A549 (cell line): ENCODE measurements at regions not wholly inside any gene's neighbourhood (a gene's known extent, or its start where the extent isn't known, plus 50 kb on each side); places are given as distances from the start of the nearest gene placed in this dataset.

Experiments
- ATAC-seq, 2 experiments: fragments of 200-7000 bp in 1 of 2; fragments of >200 bp in 1 of 2; cut with Nextera tagmentation in 1 of 2; cut with Tn5 transposase in 1 of 2; 3 replicates each; pipeline versions ENCODE4 v1.8.0 to v1.9.1; 2018 to 2020; ENCODE audit warnings: mild to moderate bottlenecking in 1 of 2, moderate library complexity in 1 of 2
- CTCF ChIA-PET: fragments of 300-600 bp; sonication (Branson Sonifier 250); formaldehyde crosslinking; extraction: SDS; loops from one replicate; lab custom pipeline; 2021; ENCODE audit warnings: antibody characterized with exemption, inconsistent platforms; lab: Yijun Ruan, JAX
- POLR2A ChIA-PET: fragments of 350-600 bp; formaldehyde crosslinking; extraction: SDS; loops from one replicate; lab custom pipeline; 2021; ENCODE audit warnings: antibody characterized with exemption, inconsistent platforms; lab: Yijun Ruan, JAX
- DNase-seq, 2 experiments: peaks; one replicate each; pipeline versions ENCODE4 v3.0.0 to v3.0.0-alpha.2; 2011 to 2016; ENCODE audit warnings: low read depth in 1 of 2, low spot score in 1 of 2
- FAIRE-seq: peaks from 2 replicates; lab custom pipeline; 2011; peaks lifted over from hg19 to GRCh38; lab: Jason Lieb, UNC
- H3K27ac ChIP-seq, 2 experiments: fragments of >200 bp; sonication (Bioruptor Twin); formaldehyde crosslinking; 3 replicates each; pipeline ENCODE4 v1.5.1; 2016 to 2017
- H3K4me1 ChIP-seq: fragments of >200 bp; sonication (Bioruptor Twin); formaldehyde crosslinking; 3 replicates; pipeline ENCODE4 v1.6.1; 2016
- H3K4me2 ChIP-seq: fragments of >200 bp; sonication (Bioruptor Twin); formaldehyde crosslinking; 3 replicates; pipeline ENCODE4 v1.6.1; 2016
- H3K4me3 ChIP-seq: fragments of >200 bp; sonication (Bioruptor Twin); formaldehyde crosslinking; 3 replicates; pipeline ENCODE4 v1.5.1; 2016
- H3K9me3 ChIP-seq: fragments of >200 bp; sonication (Bioruptor Twin); formaldehyde crosslinking; 3 replicates; pipeline ENCODE4 v1.6.1; 2016
- ATOH8 ChIP-seq: fragments of 250-450 bp; sonication (Bioruptor Pico); IDR thresholded peaks from 2 replicates; pipeline ENCODE4 v1.5.0; 2020; ENCODE audit warnings: low read depth, mild to moderate bottlenecking, moderate library complexity
- BHLHE40 ChIP-seq: IDR thresholded peaks from 2 replicates; pipeline ENCODE4 v1.6.1; 2012; ENCODE audit warnings: low read depth, low read length, inconsistent platforms
- CBX8 ChIP-seq: fragments of 200-600 bp; sonication (generic); IDR thresholded peaks from 2 replicates; pipeline ENCODE4 v1.6.1; 2016
- CHD2 ChIP-seq: fragments of 150-350 bp; IDR thresholded peaks from 2 replicates; pipeline ENCODE4 v1.6.1; 2014; ENCODE audit warnings: low read length; ENCODE audit not compliant: partially characterized antibody
- CTCF ChIP-seq: fragments of >200 bp; sonication (Bioruptor Twin); formaldehyde crosslinking; IDR thresholded peaks from 3 replicates; pipeline ENCODE4 v1.5.1; 2016
- ELK1 ChIP-seq: fragments of 150-350 bp; IDR thresholded peaks from 2 replicates; pipeline ENCODE4 v1.6.1; 2014; ENCODE audit warnings: low read depth, mild to moderate bottlenecking, low read length
- EP300 ChIP-seq, 2 experiments: fragments of >200 bp; sonication (Bioruptor Twin); formaldehyde crosslinking; IDR thresholded peaks; 2 replicates in 1 of 2; 3 replicates in 1 of 2; pipeline ENCODE4 v1.6.1; 2016 to 2017
- ESRRA ChIP-seq: fragments of 150-350 bp; IDR thresholded peaks from 2 replicates; pipeline ENCODE4 v1.6.1; 2014; ENCODE audit warnings: mild to moderate bottlenecking, low read length, borderline replicate concordance
- FOSL2 ChIP-seq, 2 experiments: fragments of 450-650 bp in 1 of 2; fragments of >200 bp in 1 of 2; sonication (Bioruptor Twin) in 1 of 2; formaldehyde crosslinking; IDR thresholded peaks; 2 replicates each; pipeline versions ENCODE4 v1.5.0 to v1.6.1; 2016 to 2020; ENCODE audit warnings: mild to moderate bottlenecking in 1 of 2, moderate library complexity in 1 of 2
- FOXS1 ChIP-seq: fragments of 250-450 bp; sonication (Bioruptor Pico); IDR thresholded peaks from 2 replicates; pipeline ENCODE4 v1.5.0; 2020; ENCODE audit warnings: mild to moderate bottlenecking, moderate library complexity
- GATA3 ChIP-seq: IDR thresholded peaks from 2 replicates; pipeline ENCODE4 v1.6.1; 2012; ENCODE audit warnings: borderline replicate concordance
- HDAC2 ChIP-seq: fragments of 200-600 bp; sonication (generic); IDR thresholded peaks from 2 replicates; pipeline ENCODE4 v1.6.1; 2016
- HEYL ChIP-seq: fragments of 250-450 bp; sonication (Bioruptor Pico); IDR thresholded peaks from 2 replicates; pipeline ENCODE4 v1.8.0; 2021; ENCODE audit warnings: mild to moderate bottlenecking, moderate library complexity
- HOXA7 ChIP-seq: fragments of 250-450 bp; sonication (Bioruptor Pico); IDR thresholded peaks from 2 replicates; pipeline ENCODE4 v1.5.0; 2020; ENCODE audit warnings: mild to moderate bottlenecking, moderate library complexity
- MAFK ChIP-seq: fragments of 450-650 bp; IDR thresholded peaks from 2 replicates; pipeline ENCODE4 v1.6.1; 2014; ENCODE audit not compliant: partially characterized antibody
- MAX ChIP-seq: IDR thresholded peaks from 2 replicates; pipeline ENCODE4 v1.6.1; 2012
- MAZ ChIP-seq: fragments of 150-350 bp; IDR thresholded peaks from 2 replicates; pipeline ENCODE4 v1.6.1; 2014; ENCODE audit warnings: antibody characterized with exemption, low read depth, low read length, borderline replicate concordance
- NPAS2 ChIP-seq: fragments of 250-450 bp; sonication (Bioruptor Pico); IDR thresholded peaks from 2 replicates; pipeline ENCODE4 v1.8.0; 2022; ENCODE audit warnings: mild to moderate bottlenecking, moderate library complexity, borderline replicate concordance
- PBX3 ChIP-seq: IDR thresholded peaks from 2 replicates; pipeline ENCODE4 v1.6.1; 2012
- PHF8 ChIP-seq: fragments of 200-600 bp; sonication (generic); IDR thresholded peaks from 2 replicates; pipeline ENCODE4 v1.6.1; 2016; ENCODE audit warnings: low read depth, mild to moderate bottlenecking, antibody characterized with exemption, moderate library complexity, borderline replicate concordance
- RAD21 ChIP-seq, 2 experiments: fragments of >200 bp in 1 of 2; sonication (Bioruptor Twin) in 1 of 2; formaldehyde crosslinking in 1 of 2; IDR thresholded peaks in 1 of 2; conservative IDR thresholded peaks in 1 of 2; 2 replicates in 1 of 2; 3 replicates in 1 of 2; pipeline ENCODE4 v1.6.1; 2012 to 2018; ENCODE audit warnings: inconsistent platforms in 1 of 2
- RARB ChIP-seq: fragments of 250-450 bp; sonication (Bioruptor Pico); IDR thresholded peaks from 2 replicates; pipeline ENCODE4 v1.8.0; 2021; ENCODE audit warnings: mild to moderate bottlenecking, moderate library complexity
- RFX5 ChIP-seq: fragments of 450-650 bp; IDR thresholded peaks from 2 replicates; pipeline ENCODE4 v1.7.1; 2014; ENCODE audit warnings: antibody characterized with exemption, mild to moderate bottlenecking, moderate library complexity
- RNF2 ChIP-seq: fragments of 200-600 bp; sonication (generic); IDR thresholded peaks from 2 replicates; pipeline ENCODE4 v1.6.1; 2016; ENCODE audit warnings: low read depth, mild to moderate bottlenecking, antibody characterized with exemption, moderate library complexity, borderline replicate concordance
- SMC3 ChIP-seq: fragments of >200 bp; sonication (Bioruptor Twin); formaldehyde crosslinking; IDR thresholded peaks from 3 replicates; pipeline ENCODE4 v1.6.1; 2018; ENCODE audit warnings: inconsistent platforms
- TFCP2L1 ChIP-seq: fragments of 250-450 bp; sonication (Bioruptor Pico); IDR thresholded peaks from 2 replicates; pipeline ENCODE4 v1.5.0; 2021; ENCODE audit warnings: mild to moderate bottlenecking
- ZFP36 ChIP-seq: fragments of 450-650 bp; IDR thresholded peaks from 2 replicates; pipeline ENCODE4 v1.6.1; 2014; ENCODE audit warnings: borderline replicate concordance; ENCODE audit not compliant: partially characterized antibody
- whole genome bisulfite sequencing: methylation state at CpG from one replicate; pipeline ENCODE4 v1.1.6; 2017; ENCODE audit errors: missing lambda C conversion rate; 5-methylcytosine and 5-hydroxymethylcytosine counted together

GRCh38 chrX:102860235-102860634 is 76.8 kb upstream of the RAB40AL start:
- no peak overlapping the region for H3K4me2 ChIP-seq
- no peak overlapping the region for H3K27ac ChIP-seq
- no peak for ATAC-seq
- no peak for TF ChIP-seq ATOH8 (CRISPR knock-in tag)
- no peak for TF ChIP-seq ELK1
- TF ChIP-seq NPAS2, result no peak
- no peak for TF ChIP-seq RARB (CRISPR knock-in tag)
- TF ChIP-seq CHD2, result no peak
- no peak for TF ChIP-seq HEYL (CRISPR knock-in tag)
- no peak for TF ChIP-seq MAZ
- no peak for TF ChIP-seq HDAC2
- TF ChIP-seq MAX, result no peak
- CTCF ChIA-PET, result no interaction called here
- no peaks in the 10 kb centered on the region for H3K4me1 ChIP-seq
- H3K4me3 ChIP-seq, result no peak overlapping the region
- no peak for DNase-seq
- H3K9me3 ChIP-seq, result no peaks in the 10 kb centered on the region
- no peak for FAIRE-seq
- 100% methylated on average over 1 of the region's 1 CpG for WGBS
- POLR2A ChIA-PET, result no interaction called here

GRCh38 chrX:102863735-102864134 is 73.3 kb upstream of the RAB40AL start:
- TF ChIP-seq SMC3 (peak; percentile 54), CTCF (peak; percentile 65), RAD21 (conservative IDR thresholded peaks at IDR 0.05 in 1 of 2, IDR thresholded peaks at IDR 0.05 in 1 of 2) (peak; percentile 70 to 74), GATA3 (no peak)
- Histone ChIP-seq H3K4me3 (no peak overlapping the region), H3K4me2 (no peak overlapping the region), H3K27ac (no peak overlapping the region), H3K9me3 (no peaks in the 10 kb centered on the region), H3K4me1 (no peaks in the 10 kb centered on the region)
- FAIRE-seq (peak; percentile 73), DNase-seq (peak; percentile 34 to 80), ATAC-seq (peak; percentile 70 to 88; a peak in 5 of 6 replicates)
- WGBS, result 0% methylated on average over 4 of the region's 4 CpGs
- ChIA-PET CTCF (interaction anchor here (0.7 to 1.8 kb wide), 10 partner anchors 12 to 220 kb away, joined by 3 to 7 read pairs (median 4); no protein-coding TSS in a partner anchor), POLR2A (no interaction called here)

- H3K4me3 ChIP-seq, result no peak overlapping the region
- ChIA-PET CTCF (interaction anchor here (0.7 kb wide), 1 partner anchor 1108 kb away, joined by 3 read pairs; no protein-coding TSS in a partner anchor), POLR2A (no interaction called here)
- WGBS, result 80% methylated on average over 2 of the region's 2 CpGs
- FAIRE-seq, result no peak
- no peaks in the 10 kb centered on the region for H3K9me3 ChIP-seq
- H3K4me2 ChIP-seq, result no peak overlapping the region
- DNase-seq, result no peak
- no peak for ATAC-seq
- no peaks in the 10 kb centered on the region for H3K4me1 ChIP-seq
- no peak overlapping the region for H3K27ac ChIP-seq
- TF ChIP-seq RFX5, result no peak
- TF ChIP-seq BHLHE40, result no peak
- no peak for TF ChIP-seq ESRRA
- no peak for TF ChIP-seq FOXS1
- no peak for TF ChIP-seq PHF8
- TF ChIP-seq EP300 (IDR thresholded peaks at IDR 0.05), result no peak
- no peak for TF ChIP-seq PBX3
- no peak for TF ChIP-seq TFCP2L1 (CRISPR knock-in tag)
- no peak for TF ChIP-seq RAD21 (conservative IDR thresholded peaks at IDR 0.05 in 1 of 2, IDR thresholded peaks at IDR 0.05 in 1 of 2)
- TF ChIP-seq ZFP36, result no peak
- no peak for TF ChIP-seq HOXA7
- TF ChIP-seq MAFK, result no peak
- TF ChIP-seq FOSL2 (IDR thresholded peaks at IDR 0.05), result no peak
- TF ChIP-seq FOSL2 (CRISPR knock-in tag; IDR thresholded peaks at IDR 0.05), result no peak
- TF ChIP-seq CBX8, result no peak
- TF ChIP-seq CHD2, result no peak
- no peak for TF ChIP-seq CTCF
- TF ChIP-seq RNF2, result no peak
These were observed 70.0 kb upstream of the RAB40AL start for GRCh38 chrX:102866981-102867656.
